ENCODE measurements at regions not wholly inside any gene's neighbourhood (a gene's known extent, or its start where the extent isn't known, plus 50 kb on each side); places are given as distances from the start of the nearest gene placed in this dataset.
A peak's percentile ranks its signal among the peaks of the same experiment; 100 is the strongest.

DNA sequence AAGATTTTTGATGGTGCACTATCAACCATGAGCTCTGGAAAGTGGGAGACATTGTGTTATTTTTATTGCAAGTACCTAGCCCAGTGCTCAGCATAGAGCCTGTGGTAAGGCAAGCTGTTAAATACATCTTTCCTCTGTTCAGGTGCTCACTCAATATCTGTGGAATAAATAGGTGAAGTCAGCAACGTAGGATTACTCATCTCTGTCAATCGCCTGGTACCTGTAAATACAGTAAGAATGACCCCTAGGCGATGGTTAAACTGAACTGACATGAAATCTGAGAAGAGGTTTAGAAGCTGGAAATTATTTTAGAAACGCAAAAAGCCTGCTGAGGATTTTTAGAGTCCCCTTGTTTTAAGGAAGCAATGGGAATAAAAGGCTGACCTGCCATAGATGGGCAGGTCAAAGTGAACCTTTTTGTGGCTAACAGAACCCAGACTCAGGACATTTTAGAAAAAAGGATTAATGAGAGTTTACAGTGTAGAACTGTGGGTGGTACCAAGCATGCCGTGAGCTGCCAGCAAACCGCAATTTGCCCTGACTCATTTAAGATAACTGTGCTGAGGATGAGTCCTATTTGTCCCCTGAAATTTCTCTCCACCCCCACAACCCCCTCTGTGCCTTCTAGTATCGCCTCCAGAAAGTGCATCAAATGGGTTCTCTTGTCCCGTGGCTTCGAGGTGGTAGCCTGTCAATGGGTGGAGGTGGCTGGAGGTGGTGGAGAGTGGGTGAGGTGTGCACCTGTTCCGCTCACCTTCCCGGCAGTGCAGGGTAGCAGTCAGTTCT is 375.1 kb downstream of the MED10 start:
- DNase-seq (ENCODE audit: low read depth): no peak

DNA sequence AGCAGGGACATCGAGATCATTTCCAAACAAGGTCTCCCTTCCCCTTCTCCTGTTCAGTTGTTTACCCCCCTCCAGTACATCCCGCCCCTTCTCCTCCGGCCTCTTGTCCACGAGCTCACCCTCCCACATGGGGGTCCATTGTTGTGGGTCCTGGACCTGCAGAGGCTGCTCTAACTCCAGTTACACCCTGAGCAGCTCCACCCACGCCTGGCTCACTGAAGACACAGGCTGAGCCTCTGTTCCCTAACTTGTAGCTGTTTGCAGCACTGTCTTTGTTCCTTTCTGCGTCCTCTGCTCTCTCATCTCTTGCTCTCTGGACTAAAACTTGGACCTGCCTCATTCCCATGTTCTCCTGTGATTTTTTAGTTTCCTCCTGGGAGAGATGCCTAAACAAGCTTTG is 377.5 kb downstream of the MED10 start:
- no peak for DNase-seq (ENCODE audit: low read depth)

DNA sequence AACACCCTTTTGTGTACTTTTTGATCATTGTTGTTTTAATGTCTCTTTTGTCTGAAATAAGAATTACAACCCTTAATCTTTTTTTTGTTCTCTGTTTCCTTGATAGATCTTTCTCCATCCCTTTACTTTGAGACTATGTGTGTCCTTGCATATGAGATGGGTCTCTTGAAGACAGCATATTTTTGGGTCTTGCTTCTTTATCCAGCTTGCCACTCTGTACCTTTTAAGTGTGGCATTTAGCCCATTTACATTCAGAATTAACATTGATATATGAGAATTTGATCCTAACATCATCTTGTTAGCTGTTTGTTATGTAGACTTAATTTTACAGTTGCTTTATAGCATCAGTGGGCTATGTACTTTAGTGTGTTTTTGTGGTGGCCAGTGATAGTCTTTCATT is 382.5 kb downstream of the MED10 start:
- DNase-seq (ENCODE audit: low read depth): no peak

DNA sequence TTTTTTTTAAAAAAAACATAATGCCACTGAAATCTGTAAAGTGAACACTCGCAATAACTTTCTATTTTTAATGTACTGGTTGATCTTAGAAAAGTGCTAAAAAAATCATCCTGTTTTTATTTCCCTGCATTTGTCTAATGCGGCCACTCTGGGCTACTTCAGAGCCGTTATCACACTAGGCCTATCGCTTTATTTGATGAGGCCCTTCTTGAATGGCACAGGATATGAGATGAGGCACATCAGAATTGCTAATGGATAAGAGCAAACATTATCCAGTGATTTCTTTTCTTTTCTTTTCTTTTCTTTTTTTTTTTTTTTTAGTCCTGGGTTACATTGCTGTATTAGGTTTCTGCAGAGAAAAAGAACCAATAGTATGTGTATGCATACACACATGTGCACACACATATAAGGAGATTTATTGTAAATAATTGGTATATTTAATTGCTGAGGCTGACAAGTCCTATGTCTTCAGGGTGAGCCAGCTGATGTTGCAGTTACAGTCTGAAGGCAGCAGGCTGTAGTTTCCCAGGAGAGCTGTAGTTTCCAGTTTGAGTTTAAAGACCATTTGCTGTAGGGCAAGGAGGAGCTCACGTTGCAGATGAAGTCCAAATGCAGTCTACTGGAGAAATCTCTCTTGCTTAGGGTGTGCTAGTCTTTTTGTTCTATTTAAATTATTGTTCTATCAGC is 391.7 kb downstream of the MED10 start:
- no peak for DNase-seq (ENCODE audit: low read depth)

DNA sequence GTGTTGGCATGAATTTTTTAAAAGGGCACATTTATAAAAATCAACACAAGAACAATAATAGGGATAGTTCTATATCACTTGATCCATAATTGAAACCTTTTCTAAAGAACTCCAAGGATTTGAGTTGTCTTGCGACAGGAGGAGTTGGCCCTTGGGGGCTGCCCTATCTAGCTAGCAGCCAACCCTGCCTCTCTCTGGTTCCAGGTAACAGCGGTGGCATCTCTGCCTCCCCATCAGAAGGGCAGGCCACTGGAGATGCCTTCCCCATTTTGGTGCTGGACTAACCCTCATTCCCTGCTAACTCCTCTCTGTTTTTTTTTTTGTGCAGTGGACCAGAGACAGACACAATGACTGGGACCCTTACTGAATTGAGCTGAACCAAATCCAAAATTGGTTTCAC is 393.0 kb downstream of the MED10 start:
- no peak for DNase-seq (ENCODE audit: low read depth)

DNA sequence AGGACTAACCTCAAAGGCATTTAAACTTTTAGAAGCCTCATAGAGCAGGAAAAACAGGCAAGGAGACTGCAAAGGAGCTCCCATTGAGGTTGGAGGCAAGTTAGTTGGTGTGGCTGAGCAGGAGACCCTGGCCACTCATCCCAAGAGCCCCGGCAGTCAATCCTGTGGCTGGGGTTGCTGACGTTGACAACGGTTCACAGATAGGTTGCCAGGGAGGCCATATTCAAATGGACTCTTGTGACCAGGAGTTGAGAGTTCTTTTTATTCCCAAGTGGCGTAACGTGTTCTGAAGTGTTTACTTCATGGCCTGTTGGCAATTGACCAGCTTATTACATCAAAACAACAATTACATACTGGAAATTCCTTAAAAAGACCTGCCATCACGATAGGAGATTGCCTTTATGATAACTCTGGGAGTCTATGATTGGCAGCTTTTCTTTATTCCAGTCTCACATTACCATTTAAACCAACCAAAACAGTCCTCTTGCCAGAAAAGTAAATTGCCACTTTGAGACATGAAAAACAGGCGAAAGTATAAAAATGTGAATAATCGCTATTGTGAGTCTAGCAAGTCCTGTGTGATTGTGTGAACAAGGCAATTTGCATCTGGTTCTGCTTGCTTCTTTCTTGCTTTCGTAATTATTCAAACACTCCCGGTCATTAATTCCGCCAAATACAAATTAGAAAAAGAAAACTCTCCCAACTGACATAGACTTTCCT is 394.9 kb downstream of the MED10 start:
- no peak for DNase-seq (ENCODE audit: low read depth)

DNA sequence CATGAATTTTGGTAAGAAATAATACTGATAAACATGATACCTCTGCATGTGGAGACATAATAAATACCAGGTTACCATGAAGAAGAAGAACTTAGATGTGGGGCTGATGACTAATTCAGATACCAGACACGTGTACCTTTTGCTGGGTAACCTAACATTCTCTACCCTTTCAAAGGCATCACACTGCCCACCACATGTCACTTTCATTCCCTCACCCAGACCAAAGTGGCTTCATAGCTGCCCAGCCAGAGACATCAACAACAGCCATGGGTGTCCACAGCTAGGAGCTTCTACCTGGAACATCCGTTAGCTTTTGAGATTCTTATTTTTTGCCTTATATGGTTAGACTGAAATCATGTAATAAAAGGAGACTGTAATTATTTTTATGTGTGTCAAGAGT is 396.8 kb downstream of the MED10 start:
- DNase-seq (ENCODE audit: low read depth): no peak

DNA sequence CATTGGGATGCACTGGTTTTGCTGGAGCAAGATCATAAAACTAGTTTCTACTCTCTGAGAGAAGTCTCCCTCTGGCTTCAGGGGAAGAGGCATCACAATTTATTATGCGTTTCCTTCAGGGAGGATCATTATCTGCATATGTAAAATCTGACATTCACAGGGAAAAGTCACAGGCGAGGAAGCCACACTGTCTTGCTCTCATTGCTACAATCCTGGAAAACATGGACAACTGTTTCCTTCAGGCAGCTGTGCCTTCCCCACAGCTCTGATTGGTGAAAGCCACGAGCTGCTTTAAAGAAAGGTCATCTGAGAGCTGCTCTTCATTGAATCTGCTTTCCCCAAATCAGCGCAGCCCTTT is 397.8 kb downstream of the MED10 start:
- DNase-seq (ENCODE audit: low read depth): no peak

DNA sequence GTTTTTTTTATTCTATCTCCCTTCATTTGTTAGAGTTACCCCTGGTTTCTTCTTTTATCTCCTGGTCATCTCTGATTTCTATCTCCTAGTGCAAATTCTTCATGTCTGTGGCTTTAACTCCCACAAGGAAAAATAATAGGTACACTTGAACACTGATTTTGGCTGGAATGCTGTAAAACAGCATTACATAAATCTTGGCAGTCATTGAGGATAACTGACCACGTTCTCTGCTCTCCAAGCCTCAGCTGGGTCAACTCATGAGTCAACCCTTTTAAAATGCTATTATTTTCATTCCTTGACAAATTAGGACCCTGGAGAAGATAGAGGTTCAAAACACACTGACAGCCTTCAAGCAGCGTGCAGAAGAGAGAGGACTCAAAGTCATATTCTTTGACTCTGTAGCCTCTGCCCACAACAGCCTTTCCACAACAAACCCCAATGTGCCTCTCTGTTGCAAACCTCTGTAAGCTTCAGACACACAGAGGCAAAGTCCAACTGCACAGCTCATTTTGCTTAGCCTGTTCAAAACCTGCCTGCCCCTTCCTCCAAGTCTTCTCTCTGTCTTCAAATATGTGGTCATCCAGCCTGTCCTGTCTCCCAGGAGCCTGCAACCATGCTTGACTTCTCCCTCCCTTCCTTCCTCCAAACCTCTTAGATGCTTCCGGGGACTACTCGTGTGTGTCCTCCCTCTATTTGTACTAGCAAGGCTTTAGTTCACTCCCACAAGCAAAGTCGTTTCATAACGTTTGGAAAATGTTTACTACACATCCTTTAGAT is 398.4 kb downstream of the MED10 start:
- DNase-seq (ENCODE audit: low read depth): peak; percentile 17

DNA sequence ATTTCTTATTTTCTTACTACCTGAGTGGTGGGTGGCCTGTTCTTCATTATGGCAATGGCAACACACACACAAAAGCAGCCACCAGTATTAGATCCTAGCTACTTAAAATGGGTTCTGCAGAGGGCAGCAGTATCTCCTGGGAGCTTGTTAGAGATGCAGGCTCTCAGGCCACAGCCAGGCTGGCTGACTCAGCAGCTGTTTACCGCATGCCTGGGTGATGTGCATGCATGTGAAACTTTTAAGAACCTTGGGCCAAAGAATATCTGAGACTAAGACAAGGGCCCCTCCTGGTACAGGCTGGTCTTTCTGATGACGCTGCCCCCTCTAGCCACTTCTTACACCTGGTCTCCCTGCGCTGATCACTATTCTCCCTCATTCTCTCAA is 399.0 kb downstream of the MED10 start:
- DNase-seq (ENCODE audit: low read depth): peak; percentile 44

DNA sequence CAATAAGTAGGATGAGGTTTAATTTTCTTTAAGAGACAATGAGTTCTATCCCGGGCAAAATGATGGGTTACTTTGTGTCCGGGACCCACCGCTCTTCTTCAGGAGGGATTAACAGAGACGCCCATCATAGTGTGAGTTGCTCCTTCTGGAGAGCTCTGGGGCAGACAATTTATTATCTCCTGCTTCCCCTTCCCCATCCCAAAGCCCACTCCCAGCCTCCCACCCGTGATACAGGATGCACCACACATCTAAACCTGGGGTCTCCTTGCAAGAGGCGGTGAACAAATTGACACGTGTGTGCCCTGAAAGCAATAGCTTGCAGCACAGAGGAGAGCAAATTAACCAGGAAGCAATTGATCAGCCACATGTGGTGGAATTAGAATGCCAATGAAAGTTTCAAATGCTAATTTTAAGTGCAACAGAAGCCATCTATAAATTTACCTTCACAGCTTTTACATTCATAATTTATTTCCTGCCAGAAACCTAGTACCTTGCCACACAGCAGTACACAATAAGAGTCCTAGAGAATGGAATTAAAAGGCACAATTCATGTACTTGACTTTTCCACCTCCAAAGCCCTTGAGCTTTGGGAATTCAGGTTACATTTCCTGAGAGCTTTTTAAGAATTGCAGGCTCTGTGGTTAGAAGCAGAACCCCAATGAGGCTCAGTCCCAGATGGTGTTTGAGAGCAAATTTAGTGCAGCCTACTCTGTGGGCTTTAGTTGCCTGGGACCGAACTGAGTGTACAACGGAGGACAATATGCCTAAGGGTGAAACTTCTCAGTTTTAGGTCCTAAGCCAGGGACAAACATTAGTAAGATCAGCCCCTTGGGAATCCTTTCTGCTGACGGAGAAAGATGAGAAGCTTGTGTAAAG is 399.6 kb downstream of the MED10 start:
- no peak for DNase-seq (ENCODE audit: low read depth)

DNA sequence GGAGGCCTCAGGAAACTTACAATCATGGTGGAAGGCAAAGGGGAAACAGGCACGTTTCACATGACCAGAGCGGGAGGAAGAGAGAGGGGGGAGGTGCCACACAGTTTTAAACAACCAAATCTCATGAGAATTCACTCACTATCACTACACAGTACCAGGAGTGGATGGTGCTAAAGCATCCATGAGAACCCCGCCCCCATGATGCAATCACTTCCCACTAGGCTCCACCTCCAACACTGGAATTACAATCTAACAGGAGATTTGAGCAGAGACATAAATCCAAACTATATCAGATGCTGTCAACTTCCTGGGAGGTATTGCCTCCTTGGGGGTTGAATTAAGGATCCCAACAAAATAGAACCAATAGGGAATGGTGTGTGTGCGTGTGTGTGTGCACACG is 407.1 kb downstream of the MED10 start:
- no peak for DNase-seq (ENCODE audit: low read depth)

DNA sequence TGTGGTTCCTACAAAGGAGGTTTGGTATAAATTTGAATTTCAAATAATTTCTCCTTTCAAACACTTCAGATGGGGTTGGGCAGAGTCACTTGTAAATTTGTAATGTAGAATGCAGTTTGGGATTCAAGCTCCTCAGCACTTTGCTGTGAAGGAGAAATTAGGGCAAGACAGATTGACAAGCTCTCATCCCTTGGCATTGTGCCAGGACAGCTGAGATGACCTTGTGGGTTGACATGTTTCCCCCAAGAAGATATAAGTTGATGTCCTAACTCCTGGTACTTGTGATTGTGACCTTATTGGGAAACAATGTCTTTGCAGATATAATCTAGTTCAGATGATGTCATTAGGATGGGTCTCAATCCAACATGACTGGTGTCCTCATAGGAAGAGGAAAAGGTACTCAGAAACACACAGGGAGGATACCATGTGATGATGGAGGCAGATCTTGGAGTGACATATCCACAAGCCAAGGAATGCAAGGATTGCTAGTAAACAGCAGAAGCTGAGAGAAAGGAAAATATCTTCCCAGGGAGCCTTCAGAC is 408.3 kb downstream of the MED10 start:
- DNase-seq (ENCODE audit: low read depth): no peak

DNA sequence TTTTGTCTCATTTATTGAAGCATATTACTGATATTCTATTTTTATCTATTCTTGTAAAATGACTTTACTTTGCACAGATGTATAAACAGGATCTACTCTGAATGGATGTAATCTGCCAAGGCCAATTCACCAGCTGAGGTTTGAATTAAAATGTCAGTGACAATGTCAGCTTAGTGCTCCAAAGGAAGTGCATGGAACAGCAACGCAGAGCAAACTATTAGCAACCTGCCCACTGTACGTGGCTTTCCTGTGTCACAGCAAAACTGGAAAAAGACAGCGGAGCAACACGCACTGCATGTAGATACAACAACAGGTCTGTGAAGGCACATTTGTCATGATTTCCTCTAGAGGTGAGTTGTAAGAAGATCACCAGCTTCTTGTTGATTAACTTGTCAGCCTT is 409.4 kb downstream of the MED10 start:
- no peak for DNase-seq (ENCODE audit: low read depth)

DNA sequence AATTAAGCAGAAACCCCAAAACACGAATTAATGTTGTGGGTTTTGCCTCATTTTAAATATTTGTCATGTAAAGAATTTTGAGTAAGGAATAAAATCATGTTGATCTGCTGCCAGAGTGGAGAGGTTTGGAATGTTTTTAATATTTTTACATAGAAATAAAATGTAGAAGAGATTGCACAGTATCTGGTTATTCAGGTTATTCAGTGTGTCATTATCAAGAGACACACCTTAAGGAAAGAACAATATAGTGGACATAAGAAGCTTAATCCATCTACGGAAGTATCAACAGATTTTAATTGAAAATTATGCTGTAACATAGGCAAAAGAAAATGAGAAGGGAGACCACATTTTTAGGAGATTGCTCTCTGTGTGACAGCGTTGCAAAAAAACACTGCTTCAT is 410.4 kb downstream of the MED10 start:
- no peak for DNase-seq (ENCODE audit: low read depth)

DNA sequence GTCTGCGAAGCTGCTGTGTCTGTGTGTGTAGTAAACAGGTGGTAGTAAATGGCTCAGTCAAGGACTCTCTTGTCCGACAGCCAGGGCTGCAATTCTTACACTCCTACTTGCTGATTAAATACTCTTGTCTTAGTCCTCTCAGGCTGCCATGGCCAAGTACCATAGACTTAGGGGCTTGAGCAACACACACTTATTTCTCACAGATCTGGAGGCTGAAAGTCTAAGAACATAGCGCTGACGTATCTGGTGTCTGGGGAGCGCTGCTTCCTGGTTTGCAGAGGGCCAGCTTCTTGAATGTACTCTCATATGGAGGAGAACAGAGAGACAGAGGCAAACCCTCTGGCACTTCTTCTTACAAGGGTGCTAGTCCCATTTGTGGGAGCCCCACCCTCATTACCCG is 411.0 kb downstream of the MED10 start:
- DNase-seq (ENCODE audit: low read depth): no peak

DNA sequence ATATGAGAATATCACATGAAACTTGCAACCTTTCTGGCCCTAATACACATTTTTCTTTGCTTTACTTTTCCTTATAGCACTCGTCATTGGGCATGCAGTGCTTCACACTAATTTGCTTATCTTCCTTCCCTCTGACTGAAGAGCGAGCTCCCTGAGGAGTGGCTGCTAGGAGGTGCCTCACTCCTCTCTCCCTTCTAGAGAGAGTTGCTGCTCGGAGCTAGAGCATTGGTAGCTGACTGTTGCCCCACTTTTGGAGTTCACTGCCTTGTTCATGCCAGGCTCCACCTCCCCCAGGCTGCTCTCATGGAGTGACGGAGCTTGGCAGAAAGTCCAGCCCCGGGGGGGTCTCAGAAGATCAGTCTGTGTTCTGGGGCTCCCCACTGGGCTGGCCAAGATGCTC is 413.2 kb downstream of the MED10 start:
- DNase-seq (ENCODE audit: low read depth): no peak

DNA sequence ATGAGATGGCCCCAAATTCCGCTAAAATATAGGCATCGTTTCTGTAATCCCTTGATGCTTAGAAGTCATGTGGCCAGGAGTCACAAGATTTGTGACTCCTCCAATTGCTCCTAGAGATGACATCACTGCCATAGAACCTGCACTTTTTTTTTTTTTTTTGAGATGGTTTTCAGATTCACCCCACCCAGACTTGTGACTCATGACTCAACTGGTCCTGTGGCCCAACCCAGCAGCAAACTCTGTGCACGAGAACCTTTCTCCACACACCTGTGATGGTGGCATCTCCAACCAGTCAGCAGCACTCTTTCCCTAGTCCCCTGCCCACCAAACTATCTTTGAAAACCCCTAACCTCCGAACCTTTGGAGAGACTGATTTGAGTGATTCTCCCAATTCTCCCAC is 414.0 kb downstream of the MED10 start:
- no peak for DNase-seq (ENCODE audit: low read depth)

DNA sequence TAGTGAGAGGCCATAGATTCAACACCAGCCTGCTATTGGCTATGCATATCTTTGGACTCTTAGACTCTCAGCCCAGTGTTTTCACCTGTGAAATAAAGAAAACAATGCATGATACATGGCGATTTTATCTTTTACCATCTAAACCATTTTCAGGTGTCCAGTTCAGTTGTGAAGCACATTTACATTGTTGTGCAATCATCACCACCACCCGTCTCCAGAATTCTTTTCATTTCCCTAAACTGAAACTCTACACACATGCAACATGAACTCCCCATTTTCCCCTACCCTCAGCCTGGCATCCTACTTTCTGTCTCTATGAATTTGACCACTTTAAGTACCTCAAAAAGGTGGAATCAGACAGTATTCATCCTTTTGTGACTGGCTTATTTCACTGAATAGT is 420.6 kb downstream of the MED10 start:
- no peak for DNase-seq (ENCODE audit: low read depth)

DNA sequence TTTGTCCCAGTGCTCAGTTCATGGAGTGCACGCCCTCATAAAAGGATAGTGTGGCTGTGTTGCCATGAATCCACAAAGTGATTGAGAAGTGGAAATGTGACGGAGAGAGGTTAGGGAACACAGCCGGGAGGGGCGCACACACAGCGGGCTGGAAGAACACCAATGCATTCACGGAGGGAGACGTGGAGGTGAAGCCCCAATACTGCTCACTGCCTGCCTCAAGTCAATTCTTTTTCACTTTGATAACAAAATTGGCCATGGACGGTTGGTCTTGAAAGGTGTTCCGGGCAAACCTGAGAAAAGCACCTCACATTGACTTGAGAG is 424.1 kb downstream of the MED10 start:
- DNase-seq (ENCODE audit: low read depth): no peak

DNA sequence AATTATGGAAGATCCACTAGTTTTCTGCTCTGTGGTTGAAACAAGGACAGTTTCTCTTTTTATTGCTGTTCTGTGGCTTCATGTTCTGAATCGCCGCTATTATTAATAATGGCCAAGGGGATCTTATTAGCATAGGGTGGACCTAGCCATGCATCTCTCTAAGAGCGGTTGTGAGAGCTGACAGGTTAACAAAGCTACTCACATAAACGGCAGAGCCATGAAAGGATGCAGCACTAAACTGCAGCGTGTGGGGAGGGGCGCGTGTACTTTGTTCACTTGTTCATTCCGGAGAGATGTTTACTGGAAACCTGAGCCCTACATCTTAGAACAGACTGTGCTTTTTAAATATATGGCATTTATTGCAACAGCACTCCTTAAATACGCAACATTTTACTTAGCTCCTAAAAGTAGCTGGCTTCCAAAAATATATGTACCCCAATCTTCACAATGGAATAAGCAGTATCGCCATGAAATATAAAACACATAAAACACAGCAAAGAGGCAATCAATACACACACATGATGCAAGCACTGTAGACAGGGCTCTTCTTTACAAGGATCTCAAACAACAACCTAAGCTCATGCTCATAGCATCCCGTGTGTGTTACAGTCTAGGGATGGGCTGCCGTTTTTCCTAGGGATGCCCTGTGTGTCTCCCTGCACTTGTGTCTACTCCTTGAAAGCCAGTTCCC is 424.6 kb downstream of the MED10 start:
- DNase-seq (ENCODE audit: low read depth): no peak
